DMS153 (cell line): ENCODE measurements at regions not wholly inside any gene's neighbourhood (a gene's known extent, or its start where the extent isn't known, plus 50 kb on each side); places are given as distances from the start of the nearest gene placed in this dataset.
"Not testable (repeated sequence)": the region's sequence is repeated elsewhere in the genome, so short reads cannot be mapped to it uniquely, and the experiment has no call there.

Experiments
- DNase-seq: peaks from one replicate; lab custom pipeline; 2025; lab: John Stamatoyannopoulos, UW

GRCh38 chr19:30817965-30818567, 445.9 kb downstream of the ZNF536 start:
- DNase-seq, result no peak

- DNase-seq, result no peak
Measured at GRCh38 chr19:30817197-30817596, 445.0 kb downstream of the ZNF536 start.

GRCh38 chr19:30815889-30816580, 443.9 kb downstream of the ZNF536 start:
- no peak for DNase-seq

GRCh38 chr19:30812099-30812678, 440.0 kb downstream of the ZNF536 start:
- DNase-seq, result no peak

GRCh38 chr19:30811397-30812098, 439.4 kb downstream of the ZNF536 start:
- no peak for DNase-seq

GRCh38 chr19:30810726-30811125, 438.5 kb downstream of the ZNF536 start:
- DNase-seq, result no peak

- no peak for DNase-seq
Measured at GRCh38 chr19:30807278-30807677, 435.1 kb downstream of the ZNF536 start.

GRCh38 chr19:30806311-30806710, 434.1 kb downstream of the ZNF536 start:
- DNase-seq, result no peak

GRCh38 chr19:30804751-30805150, 432.6 kb downstream of the ZNF536 start:
- DNase-seq, result no peak

- DNase-seq, result not testable (repeated sequence)
Measured at GRCh38 chr19:30804333-30804732, 432.1 kb downstream of the ZNF536 start.

- DNase-seq, result no peak
Measured at GRCh38 chr19:30802424-30803013, 430.3 kb downstream of the ZNF536 start.

GRCh38 chr19:30799865-30800755, 427.9 kb downstream of the ZNF536 start:
- DNase-seq, result no peak

- no peak for DNase-seq
Measured at GRCh38 chr19:30795727-30796126, 423.5 kb downstream of the ZNF536 start.

GRCh38 chr19:30792561-30793505, 420.6 kb downstream of the ZNF536 start:
- DNase-seq, result no peak

- DNase-seq, result no peak
Measured at GRCh38 chr19:30791088-30791487, 418.9 kb downstream of the ZNF536 start.

GRCh38 chr19:30790056-30790680, 418.0 kb downstream of the ZNF536 start:
- no peak for DNase-seq

- no peak for DNase-seq
Measured at GRCh38 chr19:30788105-30788765, 416.1 kb downstream of the ZNF536 start.

- DNase-seq, result no peak
Measured at GRCh38 chr19:30785458-30786137, 413.4 kb downstream of the ZNF536 start.
